HFF-Myc (cell line): ENCODE measurements at regions not wholly inside any gene's neighbourhood (a gene's known extent, or its start where the extent isn't known, plus 50 kb on each side); places are given as distances from the start of the nearest gene placed in this dataset.
A peak's percentile ranks its signal among the peaks of the same experiment; 100 is the strongest.

Experiments used
- DNase-seq: peaks from one replicate; pipeline ENCODE4 v3.0.0-alpha.2; 2011; ENCODE audit warnings: low read depth; ENCODE audit errors: extremely low read depth
- H3K4me3 ChIP-seq: replicated peaks from 2 replicates; pipeline ENCODE4 v1.5.1; 2011; ENCODE audit warnings: low read depth, mild to moderate bottlenecking, control low read depth, low read length
- CTCF ChIP-seq: IDR thresholded peaks from 2 replicates; pipeline ENCODE4 v1.5.1; 2012; ENCODE audit warnings: mild to moderate bottlenecking, low read depth, low read length, control low read depth; ENCODE audit errors: missing control alignments

GRCh38 chr20:17856024-17856564 is 112.5 kb downstream of the SNX5 start:
- TF ChIP-seq CTCF, result no peak
- DNase-seq, result no peak
- no peak overlapping the region for H3K4me3 ChIP-seq

DNA sequence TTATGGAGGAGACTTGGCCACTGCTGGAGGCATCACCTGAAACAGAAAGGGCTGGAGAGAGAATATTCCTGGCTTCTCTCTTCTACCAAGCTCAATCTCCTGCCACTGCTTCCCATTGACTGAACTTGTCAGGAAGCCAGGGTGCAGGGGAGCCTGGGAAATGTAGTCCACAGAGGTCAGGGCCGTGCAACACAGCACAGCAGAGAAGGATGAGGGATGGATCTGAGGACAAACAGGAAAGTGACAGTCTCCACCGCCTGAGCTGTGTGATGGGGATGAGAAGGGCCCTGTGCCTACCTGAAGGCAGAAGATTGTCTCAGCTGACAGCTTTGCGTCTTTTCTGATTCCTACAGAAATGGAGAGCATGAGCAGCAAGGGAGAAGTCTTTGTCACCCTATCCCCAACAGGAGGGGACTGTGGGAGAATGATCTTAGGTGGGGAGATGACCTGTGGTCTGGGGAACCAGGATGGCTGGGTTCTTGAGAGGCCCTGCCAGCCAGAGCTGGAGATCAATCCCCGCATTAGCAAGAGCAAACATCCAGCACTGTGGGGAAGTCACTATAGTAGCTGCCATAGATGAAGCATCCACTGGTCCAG is 114.2 kb downstream of the SNX5 start:
- no peak for DNase-seq
- TF ChIP-seq CTCF, result no peak
- no peak overlapping the region for H3K4me3 ChIP-seq

DNA sequence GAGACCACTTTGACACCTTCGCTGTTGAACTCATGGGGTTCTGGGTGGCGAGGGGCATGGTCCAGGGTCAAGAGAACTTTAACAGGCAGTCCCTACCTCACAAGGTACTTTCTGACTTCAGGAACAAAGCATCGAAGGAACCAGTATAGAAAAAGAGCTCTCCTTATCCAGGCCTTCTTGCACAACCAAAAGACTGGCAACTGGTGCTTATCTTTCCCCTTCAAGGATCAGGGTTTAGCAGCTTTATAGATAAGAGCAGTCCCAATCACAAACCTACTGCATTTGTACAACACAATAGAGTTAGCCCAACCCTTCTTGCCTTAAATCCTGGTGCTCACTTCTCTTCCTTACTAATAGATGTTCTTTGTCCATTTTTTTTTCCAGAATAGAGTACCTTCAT is 116.3 kb downstream of the SNX5 start:
- no peak for TF ChIP-seq CTCF
- H3K4me3 ChIP-seq, result no peak overlapping the region
- no peak for DNase-seq

DNA sequence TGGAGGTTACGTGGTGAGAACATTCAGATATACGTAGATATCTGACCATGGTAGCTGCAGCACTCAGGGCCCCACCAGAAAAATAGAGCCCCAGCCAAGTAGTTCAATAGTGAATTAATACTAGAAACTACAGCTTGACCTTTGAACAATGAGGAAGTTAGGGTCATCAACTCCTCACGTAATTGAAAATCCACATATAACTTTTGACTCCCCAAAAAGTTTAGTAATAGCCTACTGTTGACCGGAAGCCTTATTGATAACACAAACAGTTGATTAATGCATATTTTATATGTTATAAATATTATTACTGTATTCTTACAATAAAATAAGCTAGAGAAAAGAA is 117.9 kb downstream of the SNX5 start:
- TF ChIP-seq CTCF, result no peak
- H3K4me3 ChIP-seq, result no peak overlapping the region
- DNase-seq, result no peak

- H3K4me3 ChIP-seq, result peak overlapping the region; percentile 2
Observed at GRCh38 chr20:17849901-17850683, 118.5 kb downstream of the SNX5 start.

More at GRCh38 chr20:17849901-17850683, 118.5 kb downstream of the SNX5 start:
- peak; percentile 96 for DNase-seq
- no peak for TF ChIP-seq CTCF
